ENCODE measurements at regions not wholly inside any gene's neighbourhood (a gene's known extent, or its start where the extent isn't known, plus 50 kb on each side); places are given as distances from the start of the nearest gene placed in this dataset.

DNA sequence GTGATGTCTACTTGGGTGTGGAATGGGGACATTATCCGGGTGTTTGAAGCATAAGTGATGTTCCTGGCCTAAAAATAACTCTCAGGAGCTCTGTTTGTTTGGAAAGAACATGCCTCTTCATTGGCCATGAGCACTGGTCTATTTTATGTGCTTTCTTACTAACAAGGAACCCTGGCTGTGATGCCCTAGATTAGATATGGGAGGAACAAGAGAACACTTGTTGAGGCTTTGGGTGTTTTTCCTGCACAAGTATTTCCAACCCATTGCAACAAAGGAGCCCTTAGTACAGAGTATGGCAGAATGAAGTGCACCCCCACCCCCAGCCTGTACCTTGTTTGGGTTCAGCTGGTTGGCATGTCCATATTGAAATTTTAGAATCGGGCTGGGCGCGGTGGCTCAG is 95.9 kb downstream of the SLC4A3 start (continued):
- TF ChIP-seq NR3C1 (CRISPR knock-in tag; conservative IDR thresholded peaks at IDR 0.05; ENCODE audit: low read depth): no peak
- no peak for TF ChIP-seq JAZF1 (CRISPR knock-in tag; IDR thresholded peaks at IDR 0.05)
- TF ChIP-seq OVOL2 (CRISPR knock-in tag; IDR thresholded peaks at IDR 0.05; ENCODE audit: borderline replicate concordance): no peak
- TF ChIP-seq GTF2I (CRISPR knock-in tag; conservative IDR thresholded peaks at IDR 0.05): no peak

DNA sequence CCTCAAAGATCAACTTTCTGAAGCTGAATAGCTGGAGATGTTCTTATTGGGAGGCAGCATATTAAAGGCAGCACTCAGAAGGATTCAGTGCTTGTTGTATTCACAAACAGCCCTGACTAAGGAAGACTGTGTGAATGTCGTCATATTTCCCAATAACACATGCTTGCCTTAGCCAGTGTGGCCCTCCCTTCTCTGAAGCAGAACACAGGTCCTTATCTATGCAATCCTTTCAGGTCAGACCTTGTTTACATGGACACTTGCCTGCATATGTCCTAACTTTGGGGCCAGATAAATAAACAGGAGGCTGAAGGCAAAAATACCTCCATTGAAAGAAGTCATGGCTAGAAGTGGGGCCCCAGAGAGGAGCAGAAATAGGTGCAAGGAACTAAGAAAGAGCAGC is 97.2 kb downstream of the SLC4A3 start:
- H3K27me3 Mint-ChIP-seq (ENCODE audit: low read depth): no peaks in the 10 kb centered on the region
- peaks cover 19% of the 10 kb centered on the region for H3K4me1 Mint-ChIP-seq
- TF ChIP-seq ZNF232 (CRISPR knock-in tag; IDR thresholded peaks at IDR 0.05) (no peak), E2F1 (CRISPR knock-in tag; IDR thresholded peaks at IDR 0.05) (no peak), NR3C1 (CRISPR knock-in tag; conservative IDR thresholded peaks at IDR 0.05; ENCODE audit: low read depth) (no peak), OVOL2 (CRISPR knock-in tag; IDR thresholded peaks at IDR 0.05; ENCODE audit: borderline replicate concordance) (no peak), NFE2L1 (CRISPR knock-in tag; IDR thresholded peaks at IDR 0.05) (no peak), SMAD4 (CRISPR knock-in tag; IDR thresholded peaks at IDR 0.05) (no peak), ESRRA (CRISPR knock-in tag; IDR thresholded peaks at IDR 0.05; ENCODE audit: borderline replicate concordance) (no peak), ARID4B (CRISPR knock-in tag; IDR thresholded peaks at IDR 0.05; ENCODE audit: borderline replicate concordance) (no peak), FOXK1 (CRISPR knock-in tag; IDR thresholded peaks at IDR 0.05) (no peak), ATF2 (CRISPR knock-in tag; IDR thresholded peaks at IDR 0.05; ENCODE audit: borderline replicate concordance, low read depth) (no peak), ZNF317 (CRISPR knock-in tag; IDR thresholded peaks at IDR 0.05; ENCODE audit: borderline replicate concordance, low read depth) (no peak), GABPB1 (CRISPR knock-in tag; IDR thresholded peaks at IDR 0.05) (no peak), PREB (CRISPR knock-in tag; IDR thresholded peaks at IDR 0.05; ENCODE audit: borderline replicate concordance) (no peak), TP53 (CRISPR knock-in tag; IDR thresholded peaks at IDR 0.05) (no peak), ZNF121 (CRISPR knock-in tag; IDR thresholded peaks at IDR 0.05) (no peak), IRF2 (CRISPR knock-in tag; IDR thresholded peaks at IDR 0.05; ENCODE audit: borderline replicate concordance, low read depth) (no peak)
- TF ChIP-seq, protein P1, sequence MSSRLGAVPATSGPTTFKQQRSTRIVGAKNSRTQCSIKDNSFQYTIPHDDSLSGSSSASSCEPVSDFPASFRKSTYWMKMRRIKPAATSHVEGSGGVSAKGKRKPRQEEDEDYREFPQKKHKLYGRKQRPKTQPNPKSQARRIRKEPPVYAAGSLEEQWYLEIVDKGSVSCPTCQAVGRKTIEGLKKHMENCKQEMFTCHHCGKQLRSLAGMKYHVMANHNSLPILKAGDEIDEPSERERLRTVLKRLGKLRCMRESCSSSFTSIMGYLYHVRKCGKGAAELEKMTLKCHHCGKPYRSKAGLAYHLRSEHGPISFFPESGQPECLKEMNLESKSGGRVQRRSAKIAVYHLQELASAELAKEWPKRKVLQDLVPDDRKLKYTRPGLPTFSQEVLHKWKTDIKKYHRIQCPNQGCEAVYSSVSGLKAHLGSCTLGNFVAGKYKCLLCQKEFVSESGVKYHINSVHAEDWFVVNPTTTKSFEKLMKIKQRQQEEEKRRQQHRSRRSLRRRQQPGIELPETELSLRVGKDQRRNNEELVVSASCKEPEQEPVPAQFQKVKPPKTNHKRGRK (CRISPR knock-in tag; IDR thresholded peaks at IDR 0.05; ENCODE audit: borderline replicate concordance): no peak
- H3K27ac Mint-ChIP-seq: no peak overlapping the region
- no peak overlapping the region for H3K4me3 Mint-ChIP-seq
- POLR2A ChIA-PET: no interaction called here
- CTCF ChIA-PET: interaction anchor here (1.0 kb wide), 1 partner anchor 273 kb away, joined by 3 read pairs; no protein-coding TSS in a partner anchor
- DNase-seq (ENCODE audit: low spot score) (no peak), ATAC-seq (no peak)
- H3K36me3 Mint-ChIP-seq: no peaks in the 10 kb centered on the region
- H3K9me3 Mint-ChIP-seq: peaks cover under 1% of the 10 kb centered on the region

Measured in WTC11 (cell line).